ENCODE measurements at regions not wholly inside any gene's neighbourhood (a gene's known extent, or its start where the extent isn't known, plus 50 kb on each side); places are given as distances from the start of the nearest gene placed in this dataset.

DNA sequence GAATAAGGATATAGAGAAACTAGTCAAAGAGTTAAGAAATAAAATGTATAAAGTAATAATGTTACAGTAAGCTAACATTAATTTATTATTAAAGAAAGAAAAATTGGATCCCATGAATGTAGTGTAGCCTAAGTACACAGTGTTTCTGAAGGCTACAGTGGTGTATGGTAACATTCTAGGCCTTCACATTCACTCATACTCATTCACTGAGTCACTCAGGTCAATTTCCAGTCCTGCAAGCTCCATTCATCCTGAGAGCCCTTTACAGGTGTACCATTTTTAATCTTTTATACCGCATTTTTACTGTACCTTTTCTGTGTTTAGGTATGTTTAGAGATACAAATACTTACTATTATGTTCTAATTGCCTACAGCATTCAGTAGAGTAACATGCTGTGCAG lies 120.6 kb upstream of the AGA start:
- TF ChIP-seq, protein P1, sequence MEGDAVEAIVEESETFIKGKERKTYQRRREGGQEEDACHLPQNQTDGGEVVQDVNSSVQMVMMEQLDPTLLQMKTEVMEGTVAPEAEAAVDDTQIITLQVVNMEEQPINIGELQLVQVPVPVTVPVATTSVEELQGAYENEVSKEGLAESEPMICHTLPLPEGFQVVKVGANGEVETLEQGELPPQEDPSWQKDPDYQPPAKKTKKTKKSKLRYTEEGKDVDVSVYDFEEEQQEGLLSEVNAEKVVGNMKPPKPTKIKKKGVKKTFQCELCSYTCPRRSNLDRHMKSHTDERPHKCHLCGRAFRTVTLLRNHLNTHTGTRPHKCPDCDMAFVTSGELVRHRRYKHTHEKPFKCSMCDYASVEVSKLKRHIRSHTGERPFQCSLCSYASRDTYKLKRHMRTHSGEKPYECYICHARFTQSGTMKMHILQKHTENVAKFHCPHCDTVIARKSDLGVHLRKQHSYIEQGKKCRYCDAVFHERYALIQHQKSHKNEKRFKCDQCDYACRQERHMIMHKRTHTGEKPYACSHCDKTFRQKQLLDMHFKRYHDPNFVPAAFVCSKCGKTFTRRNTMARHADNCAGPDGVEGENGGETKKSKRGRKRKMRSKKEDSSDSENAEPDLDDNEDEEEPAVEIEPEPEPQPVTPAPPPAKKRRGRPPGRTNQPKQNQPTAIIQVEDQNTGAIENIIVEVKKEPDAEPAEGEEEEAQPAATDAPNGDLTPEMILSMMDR (IDR thresholded peaks at IDR 0.05; ENCODE audit: insufficient read depth, low read length): no peak
- no peak for TF ChIP-seq POLR2AphosphoS5 (IDR thresholded peaks at IDR 0.05; ENCODE audit: low read depth)

Data from HL-60 (cell line).